GM13976 (cell line): ENCODE measurements at regions not wholly inside any gene's neighbourhood (a gene's known extent, or its start where the extent isn't known, plus 50 kb on each side); places are given as distances from the start of the nearest gene placed in this dataset.
A peak's percentile ranks its signal among the peaks of the same experiment; 100 is the strongest.

Experiments
- DNase-seq: peaks from one replicate; pipeline ENCODE4 v3.0.0; 2012; ENCODE audit warnings: low spot score
- in situ Hi-C: fragments of 300-500 bp; cut with MboI; formaldehyde crosslinking; loops from one replicate; pipeline ENCODE4 v1.12.0; 2022; ENCODE audit warnings: low sequenced_read_pairs, mixed read lengths, inconsistent platforms; ENCODE audit not compliant: unreplicated experiment
- TF ChIP-seq, protein P1 (sequence below): IDR thresholded peaks from 2 replicates; pipeline ENCODE4 v1.5.1; 2012; ENCODE audit warnings: borderline replicate concordance, mild to moderate bottlenecking; ENCODE audit not compliant: insufficient read depth; ENCODE audit errors: extremely low read depth, missing control alignments, control extremely low read depth

DNA sequence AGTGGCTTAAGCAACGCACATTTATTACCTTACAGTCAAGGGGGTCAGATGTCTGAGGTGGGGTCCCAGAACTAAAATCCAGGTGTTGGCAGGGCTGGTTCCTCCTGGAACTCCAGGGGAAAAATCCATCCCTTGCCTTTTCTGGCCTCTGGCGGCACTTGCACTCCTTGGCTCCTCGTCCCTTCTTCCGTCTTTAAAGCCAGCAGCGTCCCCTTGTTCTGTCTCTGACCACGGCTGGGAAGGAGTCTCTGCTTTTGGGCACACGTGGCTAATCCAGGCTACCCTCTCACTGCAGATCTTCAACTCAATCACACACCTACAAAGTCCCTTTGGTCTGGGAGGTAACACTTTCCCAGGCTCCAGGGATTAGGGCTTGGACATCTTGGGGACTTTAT, 73.5 kb upstream of the WNT7B start:
- TF ChIP-seq, protein P1, sequence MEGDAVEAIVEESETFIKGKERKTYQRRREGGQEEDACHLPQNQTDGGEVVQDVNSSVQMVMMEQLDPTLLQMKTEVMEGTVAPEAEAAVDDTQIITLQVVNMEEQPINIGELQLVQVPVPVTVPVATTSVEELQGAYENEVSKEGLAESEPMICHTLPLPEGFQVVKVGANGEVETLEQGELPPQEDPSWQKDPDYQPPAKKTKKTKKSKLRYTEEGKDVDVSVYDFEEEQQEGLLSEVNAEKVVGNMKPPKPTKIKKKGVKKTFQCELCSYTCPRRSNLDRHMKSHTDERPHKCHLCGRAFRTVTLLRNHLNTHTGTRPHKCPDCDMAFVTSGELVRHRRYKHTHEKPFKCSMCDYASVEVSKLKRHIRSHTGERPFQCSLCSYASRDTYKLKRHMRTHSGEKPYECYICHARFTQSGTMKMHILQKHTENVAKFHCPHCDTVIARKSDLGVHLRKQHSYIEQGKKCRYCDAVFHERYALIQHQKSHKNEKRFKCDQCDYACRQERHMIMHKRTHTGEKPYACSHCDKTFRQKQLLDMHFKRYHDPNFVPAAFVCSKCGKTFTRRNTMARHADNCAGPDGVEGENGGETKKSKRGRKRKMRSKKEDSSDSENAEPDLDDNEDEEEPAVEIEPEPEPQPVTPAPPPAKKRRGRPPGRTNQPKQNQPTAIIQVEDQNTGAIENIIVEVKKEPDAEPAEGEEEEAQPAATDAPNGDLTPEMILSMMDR, result no peak
- in situ Hi-C loops, result no loop called here
- no peak for DNase-seq

DNA sequence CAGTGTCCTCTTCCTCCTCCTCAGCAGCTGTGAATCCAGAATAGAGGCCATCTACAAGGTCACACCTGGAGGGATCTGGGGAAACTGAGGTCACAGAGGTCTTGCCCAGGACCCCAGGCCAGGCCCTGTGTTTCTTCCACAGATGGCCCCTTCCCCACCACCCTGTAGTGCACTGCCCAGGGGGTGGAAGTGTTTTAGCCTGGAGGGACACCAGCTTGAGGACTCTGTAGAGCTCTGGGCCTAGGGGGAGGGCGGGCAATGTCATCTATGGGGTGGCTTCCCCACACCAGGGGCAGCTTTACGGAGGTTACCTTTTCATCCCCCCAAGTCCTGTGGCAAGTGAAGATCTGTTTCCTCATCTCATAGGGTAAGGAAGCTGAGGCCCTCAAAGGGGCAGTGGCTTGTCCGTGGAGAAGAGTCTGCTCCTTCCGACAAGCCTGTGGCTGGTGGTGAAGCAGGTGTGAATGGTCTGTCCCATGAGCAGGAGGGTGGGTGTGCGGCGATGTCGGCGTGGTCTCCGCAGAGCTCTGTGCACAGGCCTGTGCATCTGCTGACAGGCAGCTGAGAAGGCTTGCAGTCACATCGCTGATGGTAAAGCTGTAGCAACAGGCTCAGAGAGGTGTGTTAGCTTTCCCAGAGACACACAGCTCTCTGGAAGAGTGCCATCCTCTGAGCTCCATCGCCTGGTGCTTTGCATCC, 74.1 kb upstream of the WNT7B start:
- DNase-seq, result no peak
- TF ChIP-seq, protein P1, result no peak
- in situ Hi-C loops, result no loop called here

DNA sequence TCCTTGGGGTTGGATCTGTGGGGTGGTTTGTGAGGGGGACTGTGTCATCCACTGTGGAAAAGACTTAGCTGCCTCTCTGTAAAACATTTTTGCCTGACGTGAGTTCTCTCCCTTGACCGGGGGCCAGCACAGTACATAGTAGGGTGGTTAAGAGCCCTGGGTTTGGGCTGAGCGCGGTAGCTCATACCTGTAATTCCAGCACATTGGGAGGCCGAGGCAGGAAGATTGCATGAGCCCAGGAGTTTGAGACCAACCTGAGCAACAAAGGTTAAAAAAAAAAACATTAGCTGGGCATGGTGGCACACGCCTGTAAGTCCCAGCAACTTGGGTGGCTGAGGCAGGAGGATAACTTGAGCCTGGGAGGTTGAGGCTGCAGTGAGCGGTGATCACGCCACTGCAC, 74.7 kb upstream of the WNT7B start:
- TF ChIP-seq, protein P1, result no peak
- no peak for DNase-seq
- in situ Hi-C loops, result no loop called here

DNA sequence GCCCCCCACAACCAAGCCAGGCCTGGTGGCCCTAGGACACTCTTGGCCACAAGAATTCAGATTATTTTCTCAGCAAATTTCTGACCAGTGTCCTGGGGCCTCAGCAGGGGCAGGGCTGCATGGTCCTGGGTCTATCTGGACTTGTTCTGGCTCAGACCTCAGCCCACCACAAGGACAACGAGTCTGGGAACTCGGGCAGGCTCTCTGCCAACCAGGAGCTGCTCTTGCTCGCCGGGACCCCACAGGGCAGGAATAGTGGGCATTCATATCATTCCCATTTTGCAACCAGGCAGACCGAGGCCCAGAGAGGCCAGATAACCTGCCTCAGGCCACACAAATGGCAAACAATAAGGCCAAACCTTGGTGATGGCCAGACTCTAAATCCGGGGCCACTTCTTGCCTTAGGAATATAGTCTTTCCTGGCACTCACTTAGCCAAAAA, 75.4 kb upstream of the WNT7B start:
- no peak for DNase-seq
- in situ Hi-C loops, result no loop called here
- TF ChIP-seq, protein P1, result no peak

DNA sequence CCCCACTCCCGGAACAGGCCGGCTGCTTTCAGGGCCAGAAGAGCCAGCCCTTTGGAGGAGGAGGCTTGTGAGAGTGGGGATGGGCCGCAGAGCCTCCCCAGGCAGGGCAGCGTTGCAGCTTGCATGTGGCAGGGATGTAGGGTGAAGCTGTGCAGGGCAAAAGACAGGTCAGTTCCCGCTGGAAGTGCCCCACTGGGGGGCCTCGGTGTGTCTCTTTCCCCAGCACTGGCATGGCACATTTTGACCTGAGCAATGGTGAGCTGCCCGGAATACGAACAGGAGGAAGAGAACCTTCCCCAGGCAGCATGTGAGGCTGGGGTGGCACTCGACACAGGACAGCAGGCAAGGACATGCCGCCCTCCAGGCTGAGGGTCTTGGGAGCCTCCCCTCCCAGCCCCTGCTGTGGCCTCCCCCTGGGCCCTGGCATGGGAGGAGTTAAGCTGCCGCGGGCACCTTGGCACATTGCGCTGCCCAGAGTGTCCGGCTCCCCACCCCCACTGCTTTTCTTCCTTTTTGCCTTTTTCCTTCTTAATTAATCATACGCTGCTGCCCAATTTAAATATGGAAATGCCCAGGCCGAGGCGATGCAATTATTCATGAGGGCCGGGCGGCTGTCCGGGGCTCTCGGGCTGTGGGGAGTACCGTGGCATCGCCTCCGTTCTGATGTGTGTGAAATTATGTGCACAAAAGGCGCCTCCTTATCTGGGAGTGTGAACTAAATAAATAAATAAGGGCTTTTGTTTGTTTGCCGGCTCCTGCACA, 76.0 kb upstream of the WNT7B start:
- no peak for DNase-seq
- TF ChIP-seq, protein P1, result no peak
- in situ Hi-C loops, result no loop called here

DNA sequence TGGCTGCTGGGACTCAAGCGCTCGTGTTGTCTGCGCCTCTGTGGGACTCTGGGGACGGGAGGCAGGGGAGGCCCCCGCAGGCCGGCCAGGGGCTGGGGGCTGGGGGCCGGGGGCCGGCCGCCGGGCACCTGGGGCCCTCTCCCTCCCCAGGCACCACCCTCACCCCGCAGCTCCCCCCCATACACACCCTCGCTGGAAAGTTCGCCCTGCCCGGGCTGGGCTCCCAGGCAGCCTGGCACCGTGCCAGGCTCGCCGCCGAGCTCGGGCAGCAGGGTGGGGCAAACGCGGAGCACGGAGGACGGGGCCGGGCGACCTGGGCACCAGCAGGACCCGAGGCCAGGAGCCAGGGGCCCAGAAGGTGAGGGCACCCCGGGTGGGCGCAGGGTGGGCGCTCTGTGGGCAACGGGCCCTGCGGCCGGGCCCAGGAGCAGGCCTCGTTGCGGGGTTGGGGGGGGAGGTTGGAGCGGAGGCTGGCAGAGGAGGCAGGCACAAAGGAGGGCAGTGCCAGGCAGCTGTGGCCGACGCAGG, 76.7 kb upstream of the WNT7B start:
- TF ChIP-seq, protein P1, result no peak
- peak; percentile 61 for DNase-seq
- in situ Hi-C loops, result no loop called here
